K562 (cell line): ENCODE measurements at regions not wholly inside any gene's neighbourhood (a gene's known extent, or its start where the extent isn't known, plus 50 kb on each side); places are given as distances from the start of the nearest gene placed in this dataset.

Experiments used
- ATAC-seq: fragments of 200-7000 bp; cut with Tn5 transposase; 3 replicates; pipeline ENCODE4 v1.9.1; 2020; ENCODE audit warnings: moderate library complexity
- BruUV-seq: library from RNA; stranded (reverse); fragments of 400-500 nt; replicated peaks from 2 replicates; lab custom pipeline; 2021; lab: Mats Ljungman, UMichigan
- CTCF ChIA-PET: fragments of 300-600 bp; formaldehyde crosslinking; extraction: SDS; loops from one replicate; lab custom pipeline; 2021; ENCODE audit warnings: low intra/inter-chr PET ratio; lab: Yijun Ruan, JAX
- POLR2A ChIA-PET: fragments of 300-600, 350-650 bp; sonication (Branson Sonifier 250); formaldehyde crosslinking; extraction: SDS; loops from one replicate; lab custom pipeline; 2021; ENCODE audit warnings: antibody characterized with exemption, inconsistent platforms; lab: Yijun Ruan, JAX
- DNase-seq, 4 experiments: peaks; one replicate each; pipeline versions ENCODE4 v3.0.0 to v3.0.0-alpha.2; 2011 to 2018; ENCODE audit warnings: low spot score in 3 of 4, mixed read lengths in 3 of 4; ENCODE audit errors: extremely low read depth in 1 of 4
- FAIRE-seq: peaks from 2 replicates; lab custom pipeline; 2011; peaks lifted over from hg19 to GRCh38; lab: Jason Lieb, UNC
- H2AFZ ChIP-seq: 2 replicates; pipeline ENCODE4 v1.6.0; 2011; ENCODE audit warnings: low read depth, low read length, control low read depth, inconsistent platforms
- H3K27ac ChIP-seq: fragments of 200-600 bp; 3 replicates; pipeline ENCODE4 v1.8.0; 2011; ENCODE audit warnings: low read depth, mild to moderate bottlenecking, control low read depth, inconsistent platforms, low read length, moderate library complexity, mixed read lengths; ENCODE audit errors: extremely low read depth
- H3K27me3 ChIP-seq, 2 experiments: fragments of 300-600 bp in 1 of 2; 2 replicates in 1 of 2; 3 replicates in 1 of 2; pipeline versions ENCODE4 v1.6.0 to v1.8.0; 2011; ENCODE audit warnings: inconsistent platforms in 2 of 2, low read length in 2 of 2, mild to moderate bottlenecking in 1 of 2, mixed read lengths in 1 of 2, moderate library complexity in 1 of 2; ENCODE audit not compliant: control insufficient read depth in 2 of 2, insufficient read depth in 2 of 2
- H3K36me3 ChIP-seq: fragments of 300-600 bp; 3 replicates; pipeline ENCODE4 v1.8.0; 2011; ENCODE audit warnings: mild to moderate bottlenecking, low read length, inconsistent platforms; ENCODE audit not compliant: control insufficient read depth, insufficient read depth
- H3K4me1 ChIP-seq, 2 experiments: fragments of 200-600 bp in 1 of 2; replicated peaks in 1 of 2; 2 replicates in 1 of 2; 3 replicates in 1 of 2; pipeline versions ENCODE4 v1.5.1 to v1.8.0; 2011; ENCODE audit warnings: inconsistent platforms in 2 of 2, low read length in 2 of 2, mild to moderate bottlenecking in 1 of 2, mixed read lengths in 1 of 2, moderate library complexity in 1 of 2; ENCODE audit not compliant: control insufficient read depth in 2 of 2, insufficient read depth in 2 of 2
- H3K4me2 ChIP-seq: 2 replicates; pipeline ENCODE4 v1.6.1; 2011; ENCODE audit warnings: low read length, control low read depth, inconsistent platforms, mixed read lengths; ENCODE audit not compliant: insufficient read depth
- H3K4me3 ChIP-seq: fragments of 200-600 bp; sonication (generic), shearing (Covaris generic); 2 replicates; pipeline ENCODE4 v1.5.1; 2016; ENCODE audit warnings: control low read depth, inconsistent platforms
- H3K79me2 ChIP-seq: fragments of 200-600 bp; 3 replicates; pipeline ENCODE4 v1.8.0; 2011; ENCODE audit warnings: low read length, inconsistent platforms; ENCODE audit not compliant: control insufficient read depth, insufficient read depth
- H3K9ac ChIP-seq, 2 experiments: 2 replicates each; pipeline versions ENCODE4 v1.6.0 to v1.6.1; 2011; ENCODE audit warnings: low read depth in 2 of 2, low read length in 2 of 2, control low read depth in 1 of 2, inconsistent platforms in 1 of 2, mild to moderate bottlenecking in 1 of 2, mixed read lengths in 1 of 2; ENCODE audit not compliant: insufficient read depth in 1 of 2
- H3K9me1 ChIP-seq: one replicate; pipeline ENCODE4 v1.6.0; 2011; ENCODE audit warnings: inconsistent platforms, mild to moderate bottlenecking, low read length, moderate library complexity; ENCODE audit not compliant: control insufficient read depth, insufficient read depth
- H3K9me3 ChIP-seq: replicated peaks from 2 replicates; pipeline ENCODE4 v1.5.1; 2011; ENCODE audit warnings: low read depth, low read length, inconsistent platforms; ENCODE audit not compliant: control insufficient read depth, insufficient read depth
- H4K20me1 ChIP-seq: replicated peaks from 2 replicates; pipeline ENCODE4 v1.6.1; 2011; ENCODE audit warnings: low read length, inconsistent platforms, mixed read lengths; ENCODE audit not compliant: control insufficient read depth, insufficient read depth
- ATF2 ChIP-seq: sonication (generic); formaldehyde crosslinking; IDR thresholded peaks from 2 replicates; pipeline ENCODE4 v1.8.1; 2022; ENCODE audit warnings: missing genetic modification reagents
- NFE2L1 ChIP-seq: fragments of 450-650 bp; IDR thresholded peaks from 2 replicates; pipeline ENCODE4 v1.6.1; 2016; ENCODE audit warnings: missing genetic modification characterization, low read depth, mild to moderate bottlenecking, missing compliant biosample characterization, moderate library complexity, borderline replicate concordance
- TFE3 ChIP-seq: fragments of 450-650 bp; formaldehyde crosslinking; IDR thresholded peaks from 2 replicates; pipeline ENCODE4 v1.4.0; 2020; ENCODE audit warnings: mild to moderate bottlenecking, mixed read lengths
- ZNF311 ChIP-seq: fragments of 250-450 bp; sonication (Bioruptor Pico); IDR thresholded peaks from 2 replicates; pipeline ENCODE4 v1.4.0; 2020; ENCODE audit warnings: mild to moderate bottlenecking, moderate library complexity
- ZNF444 ChIP-seq: fragments of 250-450 bp; sonication (Bioruptor Pico); IDR thresholded peaks from 2 replicates; pipeline ENCODE4 v1.4.0; 2020; ENCODE audit warnings: mild to moderate bottlenecking, moderate library complexity
- WGBS: fragments of 100-300 bp; shearing (Covaris generic); methylation state at CpG from one replicate; pipeline ENCODE4 v1.1.6; 2016; ENCODE audit warnings: low coverage, mixed read lengths; ENCODE audit not compliant: insufficient coverage; ENCODE audit errors: missing lambda C conversion rate; 5-methylcytosine and 5-hydroxymethylcytosine counted together
- in situ Hi-C: fragments of 300-500 bp; cut with MboI; formaldehyde crosslinking; loops from 4 replicates; pipeline ENCODE4 v1.15.0; 2018; ENCODE audit warnings: inconsistent platforms, mixed read lengths
- intact Hi-C: fragments of 100-400 bp; cut with micrococcal nuclease; formaldehyde crosslinking; loops from 2 replicates; pipeline ENCODE4 v1.14.2; 2022
- TF ChIP-seq, protein P1 (sequence below): fragments of 250-450 bp; sonication (Bioruptor Pico); IDR thresholded peaks from 2 replicates; pipeline ENCODE4 v1.4.0; 2020; ENCODE audit warnings: mild to moderate bottlenecking, moderate library complexity
- TF ChIP-seq, protein P2 (sequence below): fragments of 250-450 bp; sonication (Bioruptor Pico); IDR thresholded peaks from 2 replicates; pipeline ENCODE4 v1.5.0; 2022; ENCODE audit warnings: mild to moderate bottlenecking

DNA sequence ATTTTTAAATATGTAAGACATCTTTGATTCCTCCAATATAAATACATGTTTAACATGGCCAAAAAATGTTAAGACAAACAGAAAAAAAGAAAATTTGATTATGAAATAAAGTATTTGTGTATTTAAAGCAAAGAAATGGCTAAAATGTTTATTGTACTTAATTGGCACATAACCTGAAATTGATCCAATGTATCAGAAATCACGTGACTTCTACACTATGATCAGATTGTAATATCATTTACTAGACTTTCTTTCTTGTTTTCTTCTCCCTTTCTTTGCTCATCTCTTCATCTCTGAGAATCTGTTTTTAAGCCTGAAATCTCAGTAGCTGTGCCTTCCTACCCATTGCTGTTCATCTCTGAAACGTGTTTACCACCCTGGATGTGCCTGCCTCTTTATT lies 420.3 kb downstream of the RSL24D1 start:
- ATAC-seq (no peak), DNase-seq (no peak)
- Histone ChIP-seq H4K20me1 (no peaks in the 10 kb centered on the region), H2AFZ (no peak overlapping the region), H3K79me2 (no peaks in the 10 kb centered on the region), H3K9me3 (no peaks in the 10 kb centered on the region), H3K4me1 (no peaks in the 10 kb centered on the region)
- in situ Hi-C loops (no loop called here), intact Hi-C loops (no loop called here)
- POLR2A ChIA-PET: no interaction called here
- WGBS: 0% methylated on average over 2 of the region's 2 CpGs
- TF ChIP-seq ATF2 (no peak), TFE3 (CRISPR knock-in tag) (peak; percentile 87)
- TF ChIP-seq, all 486 proteins: peak for 1
- Histone ChIP-seq H3K4me2 (no peak overlapping the region), H3K4me3 (no peak overlapping the region), H3K9me1 (no peaks in the 10 kb centered on the region), H3K9ac (no peak overlapping the region), H3K27ac (no peak overlapping the region), H3K27me3 (no peaks in the 10 kb centered on the region), H3K36me3 (no peaks in the 10 kb centered on the region)
- CTCF ChIA-PET: no interaction called here
- FAIRE-seq: no peak
- no TSS peak for BruUV-seq

DNA sequence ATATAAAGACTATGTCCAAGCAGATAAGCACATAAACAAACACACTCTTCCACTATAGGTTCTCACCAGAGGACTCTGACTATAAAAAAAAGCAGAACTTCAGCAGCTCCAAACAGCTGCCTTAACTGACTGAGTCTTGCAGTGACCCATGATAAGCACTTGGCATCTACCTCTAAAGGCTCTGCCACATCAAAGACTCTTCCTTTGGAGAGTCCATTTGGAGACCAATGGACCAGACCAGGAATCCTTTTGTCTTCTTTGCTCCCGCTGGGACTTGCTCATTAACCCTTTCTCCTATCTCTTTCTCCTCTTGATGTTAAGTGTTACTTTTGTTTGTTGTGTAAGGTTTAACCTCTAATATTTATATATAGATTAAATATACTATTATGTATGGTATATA lies 424.1 kb downstream of the RSL24D1 start:
- Histone ChIP-seq H3K9me1 (no peaks in the 10 kb centered on the region), H3K9ac (no peak overlapping the region), H3K9me3 (no peaks in the 10 kb centered on the region), H3K4me3 (no peak overlapping the region), H3K27ac (no peak overlapping the region), H3K27me3 (no peaks in the 10 kb centered on the region), H3K4me2 (no peak overlapping the region), H3K79me2 (no peaks in the 10 kb centered on the region), H3K4me1 (no peaks in the 10 kb centered on the region), H4K20me1 (no peaks in the 10 kb centered on the region), H3K36me3 (no peaks in the 10 kb centered on the region), H2AFZ (no peak overlapping the region)
- ATAC-seq (no peak), DNase-seq (no peak), FAIRE-seq (no peak)
- intact Hi-C loops (no loop called here), in situ Hi-C loops (no loop called here)
- TF ChIP-seq, protein P1, sequence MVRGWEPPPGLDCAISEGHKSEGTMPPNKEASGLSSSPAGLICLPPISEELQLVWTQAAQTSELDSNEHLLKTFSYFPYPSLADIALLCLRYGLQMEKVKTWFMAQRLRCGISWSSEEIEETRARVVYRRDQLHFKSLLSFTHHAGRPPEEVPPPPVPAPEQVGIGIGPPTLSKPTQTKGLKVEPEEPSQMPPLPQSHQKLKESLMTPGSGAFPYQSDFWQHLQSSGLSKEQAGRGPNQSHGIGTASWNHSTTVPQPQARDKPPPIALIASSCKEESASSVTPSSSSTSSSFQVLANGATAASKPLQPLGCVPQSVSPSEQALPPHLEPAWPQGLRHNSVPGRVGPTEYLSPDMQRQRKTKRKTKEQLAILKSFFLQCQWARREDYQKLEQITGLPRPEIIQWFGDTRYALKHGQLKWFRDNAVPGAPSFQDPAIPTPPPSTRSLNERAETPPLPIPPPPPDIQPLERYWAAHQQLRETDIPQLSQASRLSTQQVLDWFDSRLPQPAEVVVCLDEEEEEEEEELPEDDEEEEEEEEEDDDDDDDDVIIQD: no peak
- TF ChIP-seq ZNF311: no peak
- no peak for TF ChIP-seq NFE2L1 (tag)
- TF ChIP-seq, protein P2, sequence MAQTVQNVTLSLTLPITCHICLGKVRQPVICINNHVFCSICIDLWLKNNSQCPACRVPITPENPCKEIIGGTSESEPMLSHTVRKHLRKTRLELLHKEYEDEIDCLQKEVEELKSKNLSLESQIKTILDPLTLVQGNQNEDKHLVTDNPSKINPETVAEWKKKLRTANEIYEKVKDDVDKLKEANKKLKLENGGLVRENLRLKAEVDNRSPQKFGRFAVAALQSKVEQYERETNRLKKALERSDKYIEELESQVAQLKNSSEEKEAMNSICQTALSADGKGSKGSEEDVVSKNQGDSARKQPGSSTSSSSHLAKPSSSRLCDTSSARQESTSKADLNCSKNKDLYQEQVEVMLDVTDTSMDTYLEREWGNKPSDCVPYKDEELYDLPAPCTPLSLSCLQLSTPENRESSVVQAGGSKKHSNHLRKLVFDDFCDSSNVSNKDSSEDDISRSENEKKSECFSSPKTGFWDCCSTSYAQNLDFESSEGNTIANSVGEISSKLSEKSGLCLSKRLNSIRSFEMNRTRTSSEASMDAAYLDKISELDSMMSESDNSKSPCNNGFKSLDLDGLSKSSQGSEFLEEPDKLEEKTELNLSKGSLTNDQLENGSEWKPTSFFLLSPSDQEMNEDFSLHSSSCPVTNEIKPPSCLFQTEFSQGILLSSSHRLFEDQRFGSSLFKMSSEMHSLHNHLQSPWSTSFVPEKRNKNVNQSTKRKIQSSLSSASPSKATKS (CRISPR knock-in tag): no peak
- TF ChIP-seq ZNF444 (CRISPR knock-in tag): no peak
- 0% methylated on average over 1 of the region's 1 CpG for WGBS
- POLR2A ChIA-PET: no interaction called here
- BruUV-seq: no TSS peak
- CTCF ChIA-PET: no interaction called here
